Muscle of leg (tissue), 3 donors: ENCODE measurements at regions not wholly inside any gene's neighbourhood (a gene's known extent, or its start where the extent isn't known, plus 50 kb on each side); places are given as distances from the start of the nearest gene placed in this dataset.
"Not testable (repeated sequence)": the region's sequence is repeated elsewhere in the genome, so short reads cannot be mapped to it uniquely, and the experiment has no call there.

Experiments used
- DNase-seq: peaks from one replicate; pipeline ENCODE4 v3.0.0; 2013
- H3K27ac ChIP-seq: one replicate; pipeline ENCODE4 v1.5.1; 2013; ENCODE audit warnings: mild to moderate bottlenecking, low read length, control low read depth
- H3K27me3 ChIP-seq: one replicate; pipeline ENCODE4 v1.6.1; 2013; ENCODE audit warnings: low read length; ENCODE audit not compliant: control insufficient read depth, insufficient read depth
- H3K36me3 ChIP-seq: one replicate; pipeline ENCODE4 v1.6.1; 2013; ENCODE audit warnings: low read length; ENCODE audit not compliant: control insufficient read depth, insufficient read depth
- H3K4me1 ChIP-seq: one replicate; pipeline ENCODE4 v1.6.1; 2013; ENCODE audit warnings: low read length; ENCODE audit not compliant: control insufficient read depth, insufficient read depth
- H3K4me3 ChIP-seq: one replicate; pipeline ENCODE4 v1.5.1; 2013; ENCODE audit warnings: low read length, control low read depth
- H3K9me3 ChIP-seq: replicated peaks from 2 replicates; pipeline ENCODE4 v1.6.1; 2013; ENCODE audit warnings: low read depth, low read length; ENCODE audit not compliant: control insufficient read depth
- WGBS: methylation state at CpG from one replicate; pipeline ENCODE4 v1.1.5; 2013; ENCODE audit warnings: missing lambda C conversion rate; ENCODE audit not compliant: insufficient coverage; 5-methylcytosine and 5-hydroxymethylcytosine counted together

DNA sequence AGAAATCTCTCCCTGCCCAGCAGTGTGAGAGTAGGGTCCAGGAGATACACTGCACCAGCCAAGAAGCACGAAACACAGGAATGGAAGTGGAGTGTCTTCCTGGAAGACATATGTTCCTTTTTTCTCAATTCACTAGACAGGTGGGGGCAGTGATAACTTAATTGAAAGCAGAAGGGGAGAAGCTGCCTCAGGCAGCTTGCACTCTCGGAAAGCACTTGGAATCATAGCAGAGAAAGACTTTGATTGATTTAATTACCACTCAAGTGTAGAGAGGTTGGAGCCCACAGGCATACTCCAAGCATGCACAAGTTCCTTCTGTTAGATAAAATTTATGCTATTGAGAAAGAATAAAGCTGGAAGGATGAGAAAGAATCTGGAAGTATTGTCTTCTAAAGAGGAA lies 249.4 kb downstream of the SLITRK6 start:
- no peaks in the 10 kb centered on the region for H3K4me1 ChIP-seq
- no peaks in the 10 kb centered on the region for H3K36me3 ChIP-seq
- H3K27ac ChIP-seq: no peak overlapping the region
- H3K27me3 ChIP-seq: no peaks in the 10 kb centered on the region
- H3K9me3 ChIP-seq: peaks cover 2% of the 10 kb centered on the region
- no CpG with 5 or more reads among the region's 2 CpGs for WGBS
- no peak overlapping the region for H3K4me3 ChIP-seq
- no peak for DNase-seq

DNA sequence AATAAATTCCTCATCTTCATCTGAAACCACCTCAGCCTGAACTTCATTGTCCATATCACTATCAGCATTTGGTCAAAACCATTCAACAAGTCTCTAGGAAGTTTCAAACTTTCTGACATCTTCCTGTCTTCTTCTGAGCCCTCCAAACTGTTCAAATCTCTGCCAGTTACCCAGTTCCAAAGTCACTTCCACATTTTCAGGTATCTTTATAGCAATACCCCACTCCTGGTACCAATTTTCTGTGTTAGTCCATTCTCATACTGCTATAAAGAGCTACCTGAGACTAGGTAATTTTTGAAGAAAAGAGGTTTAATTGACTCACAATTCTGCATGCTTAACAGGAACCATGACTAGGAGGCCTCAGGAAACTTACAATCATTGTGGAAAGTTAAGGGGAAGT lies 250.4 kb downstream of the SLITRK6 start:
- not testable (repeated sequence) for H3K4me1 ChIP-seq, H3K27me3 ChIP-seq, DNase-seq, H3K27ac ChIP-seq, H3K36me3 ChIP-seq, H3K4me3 ChIP-seq, H3K9me3 ChIP-seq

DNA sequence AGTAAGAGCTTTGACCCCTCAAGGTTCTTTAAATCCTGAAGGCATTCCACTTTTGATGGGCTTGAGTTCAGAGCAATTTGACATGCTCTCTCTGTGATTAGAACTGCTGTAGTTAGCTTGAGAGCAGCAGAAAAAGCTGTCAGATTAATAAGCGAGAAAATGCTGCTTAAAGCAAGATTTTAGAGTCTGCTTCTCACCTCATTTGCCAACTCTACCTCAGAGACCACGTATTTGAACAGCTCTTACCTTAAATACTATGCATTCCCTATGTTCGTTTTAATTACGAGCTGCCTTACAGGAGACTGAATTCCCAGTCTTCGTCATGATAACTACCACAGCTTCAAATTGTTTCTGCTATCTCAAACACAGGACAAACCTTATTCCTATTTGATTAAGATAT lies 253.4 kb downstream of the SLITRK6 start:
- Histone ChIP-seq H3K27me3 (no peaks in the 10 kb centered on the region), H3K36me3 (no peaks in the 10 kb centered on the region), H3K27ac (no peak overlapping the region), H3K4me1 (no peaks in the 10 kb centered on the region), H3K4me3 (no peak overlapping the region), H3K9me3 (peaks cover 2% of the 10 kb centered on the region)
- DNase-seq: no peak
- 56% methylated on average over 2 of the region's 5 CpGs for WGBS

DNA sequence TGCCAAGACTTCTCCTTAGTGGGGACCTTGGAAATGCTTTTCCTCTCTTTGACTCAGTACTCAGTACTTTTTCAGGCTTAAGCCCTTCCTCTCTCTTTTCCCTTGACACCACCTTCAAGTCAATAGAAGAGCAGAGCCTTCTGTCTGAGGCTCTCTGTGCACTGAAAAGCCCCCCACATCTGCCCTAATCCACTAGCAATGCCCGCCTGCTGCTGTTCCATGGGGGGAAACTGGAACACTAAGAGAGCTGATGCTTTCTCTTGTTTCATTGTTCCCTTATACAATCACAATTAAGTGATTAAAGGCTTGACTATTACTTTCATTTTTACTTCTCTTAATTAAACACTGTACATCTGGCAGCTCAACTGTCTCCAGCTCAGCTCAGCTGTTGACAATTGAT lies 254.5 kb downstream of the SLITRK6 start:
- no peaks in the 10 kb centered on the region for H3K4me1 ChIP-seq
- H3K36me3 ChIP-seq: no peaks in the 10 kb centered on the region
- no peak overlapping the region for H3K27ac ChIP-seq
- WGBS: no CpG with 5 or more reads among the region's 1 CpG
- H3K9me3 ChIP-seq: peaks cover 2% of the 10 kb centered on the region
- no peak overlapping the region for H3K4me3 ChIP-seq
- H3K27me3 ChIP-seq: no peaks in the 10 kb centered on the region
- no peak for DNase-seq

DNA sequence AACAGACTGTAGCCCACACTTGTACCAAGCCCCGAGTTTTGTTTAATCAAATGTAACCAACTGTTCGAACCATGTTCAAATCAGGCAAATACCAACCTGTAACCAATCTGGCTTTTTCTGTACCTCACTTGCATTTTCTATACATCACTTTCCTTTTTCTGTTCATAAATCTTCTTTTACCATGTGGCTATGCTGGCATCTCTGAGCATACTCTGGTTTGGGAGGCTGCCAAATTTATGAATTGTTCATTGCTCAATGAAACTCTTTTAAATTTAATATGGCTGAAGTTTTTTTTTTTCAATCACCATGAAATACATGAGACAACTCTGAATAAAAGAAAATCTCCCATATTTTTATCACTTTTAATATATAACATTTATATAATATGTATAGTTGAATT lies 256.1 kb downstream of the SLITRK6 start:
- no peak for DNase-seq
- Histone ChIP-seq H3K27me3 (no peaks in the 10 kb centered on the region), H3K4me3 (no peak overlapping the region), H3K9me3 (no peaks in the 10 kb centered on the region), H3K27ac (no peak overlapping the region), H3K4me1 (no peaks in the 10 kb centered on the region), H3K36me3 (no peaks in the 10 kb centered on the region)
- 83% methylated on average over 1 of the region's 2 CpGs for WGBS

DNA sequence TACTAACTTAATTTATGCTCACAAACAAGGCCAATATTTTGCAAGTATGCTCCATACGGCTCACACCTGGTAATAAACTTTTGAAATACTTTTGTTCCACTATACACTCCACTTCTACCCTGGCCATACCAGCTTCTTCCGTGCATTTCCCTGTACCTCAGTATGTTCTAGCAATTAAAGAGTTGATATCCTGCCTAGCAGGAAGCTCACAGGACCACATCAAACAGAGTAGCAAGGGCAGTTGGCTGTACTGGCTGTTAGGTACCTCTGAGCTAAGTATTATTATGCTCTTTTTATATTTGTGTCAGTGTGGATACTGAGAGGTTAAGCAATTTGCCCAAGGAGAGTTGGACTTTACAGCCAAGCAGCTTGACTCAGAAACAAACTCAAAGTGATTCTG lies 257.7 kb downstream of the SLITRK6 start:
- no peak for DNase-seq
- Histone ChIP-seq H3K36me3 (no peaks in the 10 kb centered on the region), H3K4me1 (no peaks in the 10 kb centered on the region), H3K27ac (no peak overlapping the region), H3K4me3 (no peak overlapping the region), H3K9me3 (no peaks in the 10 kb centered on the region), H3K27me3 (no peaks in the 10 kb centered on the region)
- no CpG with 5 or more reads among the region's 2 CpGs for WGBS

DNA sequence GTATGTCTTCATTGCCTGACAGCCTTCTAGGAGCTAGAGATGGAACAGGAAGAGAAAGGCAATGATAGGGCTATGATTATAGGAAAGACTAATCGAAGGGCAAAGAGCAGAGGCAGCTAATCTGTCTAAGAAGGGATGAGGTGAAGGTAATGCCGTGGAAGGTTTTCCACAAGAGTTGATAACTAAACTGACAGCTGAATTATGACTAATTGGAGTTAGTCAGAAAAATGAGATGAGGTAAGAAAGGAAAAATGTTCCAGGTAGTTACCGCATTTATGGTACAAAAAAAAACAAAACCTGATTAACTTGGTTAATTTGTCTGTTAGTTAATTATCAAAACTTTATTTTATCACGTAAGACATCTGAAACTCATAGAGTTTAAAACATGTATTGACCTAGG lies 260.3 kb downstream of the SLITRK6 start:
- H3K4me3 ChIP-seq: no peak overlapping the region
- WGBS: 100% methylated on average over 2 of the region's 4 CpGs
- no peaks in the 10 kb centered on the region for H3K27me3 ChIP-seq
- no peaks in the 10 kb centered on the region for H3K4me1 ChIP-seq
- H3K9me3 ChIP-seq: no peaks in the 10 kb centered on the region
- DNase-seq: no peak
- no peak overlapping the region for H3K27ac ChIP-seq
- H3K36me3 ChIP-seq: no peaks in the 10 kb centered on the region

DNA sequence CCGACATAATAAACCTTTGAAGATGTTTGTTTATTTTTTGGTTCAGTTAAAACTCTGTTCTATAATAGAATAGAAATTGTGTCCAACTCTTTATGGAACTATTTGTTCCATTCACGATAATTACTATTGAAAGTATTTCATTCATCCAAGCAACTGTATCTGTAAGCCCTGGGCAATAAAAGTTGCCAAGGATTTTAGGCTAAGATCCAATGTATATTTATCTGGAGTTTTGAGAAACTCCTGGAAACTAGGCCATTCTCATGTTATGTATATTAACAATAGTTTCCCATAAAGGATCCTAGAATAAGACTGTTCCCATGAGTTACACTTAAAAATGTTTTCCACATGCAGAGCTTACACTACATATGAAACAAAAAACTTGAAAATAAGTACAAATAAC lies 261.6 kb downstream of the SLITRK6 start:
- no CpG with 5 or more reads among the region's 2 CpGs for WGBS

DNA sequence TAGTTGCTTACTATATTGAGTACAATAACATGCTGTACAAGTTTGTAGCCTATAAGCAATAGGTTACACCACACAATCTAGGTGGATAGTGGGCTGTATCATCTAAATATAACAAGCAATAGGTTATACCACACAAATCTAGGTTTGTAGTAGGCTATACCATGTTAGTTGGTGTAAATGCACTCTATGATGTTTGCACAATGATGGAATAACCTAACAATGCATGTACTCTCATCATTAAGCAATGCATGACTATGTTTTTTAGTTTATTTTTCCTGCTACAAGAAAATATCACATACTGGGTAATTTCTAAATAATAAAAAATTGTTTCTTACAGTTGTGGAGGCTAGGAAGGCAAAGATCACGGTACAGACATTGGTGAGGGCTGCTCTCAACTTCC lies 262.5 kb downstream of the SLITRK6 start:
- WGBS: no CpG with 5 or more reads among the region's 1 CpG
- Histone ChIP-seq H3K27me3 (no peaks in the 10 kb centered on the region), H3K36me3 (no peaks in the 10 kb centered on the region), H3K27ac (no peak overlapping the region), H3K4me3 (no peak overlapping the region), H3K4me1 (no peaks in the 10 kb centered on the region), H3K9me3 (no peaks in the 10 kb centered on the region)
- DNase-seq: no peak

More for the DNA sequence above, 261.6 kb downstream of the SLITRK6 start:
- peak; percentile 96 for DNase-seq
- Histone ChIP-seq H3K27me3 (no peaks in the 10 kb centered on the region), H3K9me3 (no peaks in the 10 kb centered on the region), H3K27ac (peak overlapping the region; percentile 39), H3K36me3 (no peaks in the 10 kb centered on the region), H3K4me1 (no peaks in the 10 kb centered on the region), H3K4me3 (no peak overlapping the region)

DNA sequence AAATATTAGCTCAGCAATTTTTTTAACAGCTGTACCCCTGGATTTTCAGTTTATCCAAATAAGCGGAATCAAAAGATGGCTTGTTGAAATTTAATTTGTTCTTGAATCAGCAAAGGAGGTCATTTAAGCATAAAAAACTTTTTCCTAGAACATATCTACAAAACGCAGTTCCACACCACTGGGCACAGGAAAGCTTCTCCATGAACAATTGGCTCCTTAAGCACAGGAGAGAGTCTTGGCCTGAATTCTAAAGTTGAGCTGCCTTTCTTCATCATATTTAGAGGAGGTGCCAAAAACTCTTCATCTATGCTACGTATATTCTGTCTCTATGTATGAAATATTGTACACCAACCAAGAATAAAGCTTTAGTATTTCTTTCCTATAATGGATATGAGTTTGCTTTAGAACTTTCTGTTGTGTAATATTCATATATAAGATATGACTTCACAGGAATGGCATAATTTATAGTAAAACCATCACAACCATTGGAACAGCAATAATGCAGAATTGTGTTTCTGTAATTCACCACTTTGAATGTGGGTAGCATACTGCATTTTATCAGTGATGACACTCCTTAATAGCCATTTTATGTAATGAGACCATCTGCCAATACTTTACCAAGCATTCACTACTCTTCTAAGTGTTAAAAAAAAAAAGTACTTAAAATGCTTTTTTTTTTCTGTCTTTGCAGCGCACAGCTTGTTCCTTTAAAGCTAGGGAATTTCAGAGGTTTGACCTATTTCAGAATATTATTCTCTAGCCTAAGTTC lies 263.7 kb downstream of the SLITRK6 start:
- no peak for DNase-seq
- Histone ChIP-seq H3K27me3 (no peaks in the 10 kb centered on the region), H3K9me3 (no peaks in the 10 kb centered on the region), H3K4me1 (no peaks in the 10 kb centered on the region), H3K4me3 (no peak overlapping the region), H3K27ac (no peak overlapping the region), H3K36me3 (no peaks in the 10 kb centered on the region)
- no CpG with 5 or more reads among the region's 4 CpGs for WGBS

DNA sequence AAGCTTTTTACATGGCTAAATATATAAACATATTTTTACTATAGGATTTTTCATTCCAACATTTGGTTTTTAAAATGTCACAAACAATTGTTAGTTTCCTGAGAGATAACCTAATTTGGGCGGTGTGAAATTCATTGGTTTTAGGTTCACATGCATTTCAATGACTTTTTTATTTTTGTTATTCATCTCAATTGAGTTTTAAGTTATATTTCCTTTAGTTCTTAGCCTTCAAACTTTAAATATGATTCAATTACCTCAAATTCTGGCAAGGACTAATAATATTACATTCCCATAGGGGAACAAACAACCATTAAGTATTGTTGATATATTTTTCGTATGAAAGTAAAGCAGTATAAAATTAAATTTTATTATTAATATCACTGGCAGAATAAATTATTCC lies 265.3 kb downstream of the SLITRK6 start:
- Histone ChIP-seq H3K27ac (no peak overlapping the region), H3K36me3 (no peaks in the 10 kb centered on the region), H3K9me3 (no peaks in the 10 kb centered on the region), H3K27me3 (no peaks in the 10 kb centered on the region), H3K4me1 (peaks cover 4% of the 10 kb centered on the region), H3K4me3 (no peak overlapping the region)
- no CpG with 5 or more reads among the region's 2 CpGs for WGBS
- DNase-seq: peak; percentile 59
